ENCODE measurements at regions not wholly inside any gene's neighbourhood (a gene's known extent, or its start where the extent isn't known, plus 50 kb on each side); places are given as distances from the start of the nearest gene placed in this dataset.

GRCh38 chrX:115936008-115936407, 234.5 kb upstream of the AGTR2 start:
- H3K4me3 ChIP-seq (replicated peaks in 1 of 2; ENCODE audit: low read depth in 1 of 2, low read length in 2 of 2), result no peak overlapping the region
- no peak for DNase-seq (ENCODE audit: low read depth, low spot score)
- no peak for ATAC-seq
- BruUV-seq (replicated peaks), result no TSS peak
- H3K9me3 ChIP-seq (ENCODE audit: control insufficient read depth in 1 of 2, insufficient read depth in 1 of 2, low read depth in 1 of 2, low read length in 2 of 2), result no peaks in the 10 kb centered on the region
- POLR2A ChIA-PET, result no interaction called here
- H3K9ac ChIP-seq (ENCODE audit: low read length), result no peak overlapping the region
- H3K36me3 ChIP-seq (ENCODE audit: control insufficient read depth in 1 of 2, insufficient read depth in 2 of 2, low read length in 2 of 2), result 0 out of 4 replicates have a peak, but pooled peaks cover 0 to 4% of the 10 kb centered on the region in 2 experiments
- intact Hi-C loops (cut with micrococcal nuclease), result no loop called here
- TF ChIP-seq ATF3 (IDR thresholded peaks at IDR 0.05) (no peak), MAX (IDR thresholded peaks at IDR 0.05) (no peak), SP1 (IDR thresholded peaks at IDR 0.05; ENCODE audit: low read depth) (no peak), CEBPB (IDR thresholded peaks at IDR 0.05; ENCODE audit: low read depth) (no peak), EGR1 (IDR thresholded peaks at IDR 0.05; ENCODE audit: low read depth) (no peak), ZBTB33 (IDR thresholded peaks at IDR 0.05; ENCODE audit: extremely low read depth, insufficient replicate concordance, low read length) (no peak), SIN3A (IDR thresholded peaks at IDR 0.05; ENCODE audit: low read depth) (no peak), JUND (IDR thresholded peaks at IDR 0.05) (no peak), ZFX (IDR thresholded peaks at IDR 0.05) (no peak), POLR2A (IDR thresholded peaks at IDR 0.05; ENCODE audit: borderline replicate concordance, extremely low read depth, insufficient read depth, insufficient read length) (no peak)
- H3K9me2 ChIP-seq (ENCODE audit: insufficient read depth), result no peaks in the 10 kb centered on the region
- H4K20me1 ChIP-seq (ENCODE audit: insufficient read depth), result no peaks in the 10 kb centered on the region
- CTCF ChIA-PET, result no interaction called here
- H3K4me1 ChIP-seq (ENCODE audit: control insufficient read depth in 1 of 2, insufficient read depth in 2 of 2, low read length in 2 of 2), result peaks cover 0 to 3% of the 10 kb centered on the region in 2 experiments; a peak in 1 of 4 replicates
- peaks cover 25% of the 10 kb centered on the region; the same call in 1 of the 2 replicates for H3K79me2 ChIP-seq (ENCODE audit: insufficient read depth, low read length)
- no peak overlapping the region for H3K4me2 ChIP-seq (ENCODE audit: low read length)
- RAD21 ChIA-PET (ENCODE audit: low non-redundant PET in 1 of 2, low total read pairs in 2 of 2, uncharacterized antibody in 2 of 2, unreplicated experiment in 2 of 2), result no interaction called here
- no peak overlapping the region for H2AFZ ChIP-seq (ENCODE audit: low read depth, low read length, poor library complexity, severe bottlenecking)
- H3K27ac ChIP-seq (ENCODE audit: low read depth, low read length), result no peak overlapping the region
- H3K27me3 ChIP-seq (ENCODE audit: insufficient read depth, low read length), result no peaks in the 10 kb centered on the region
